ENCODE measurements at regions not wholly inside any gene's neighbourhood (a gene's known extent, or its start where the extent isn't known, plus 50 kb on each side); places are given as distances from the start of the nearest gene placed in this dataset.

- CTCF ChIA-PET (ENCODE audit: low intra/inter-chr PET ratio, low total read pairs) = interaction anchor here (0.8 to 2.1 kb wide), 4 partner anchors 132 to 258 kb away, joined by 3 to 14 read pairs (median 7); no protein-coding TSS in a partner anchor
- 47% methylated on average over 3 of the region's 6 CpGs for WGBS (ENCODE audit: low lambda C conversion rate)
- no peaks in the 10 kb centered on the region for H3K9me3 ChIP-seq (ENCODE audit: low read length)
- in situ Hi-C loops (cut with HindIII; ENCODE audit: extremely low pct_ligation_motif_present, low pct_unique_long_range_greater_than_20kb) (loop anchor here (5.0 to 10.0 kb wide), 4 partner anchors 54 to 414 kb away; no protein-coding TSS in a partner anchor), intact Hi-C loops (cut with micrococcal nuclease; ENCODE audit: unreplicated experiment) (loop anchor here (2.0 to 5.0 kb wide), 6 partner anchors 26 to 259 kb away; no protein-coding TSS in a partner anchor)
- peak overlapping the region; percentile 76 for H3K4me2 ChIP-seq (ENCODE audit: low read depth, low read length)
- H3K27me3 ChIP-seq (ENCODE audit: control insufficient read depth in 1 of 2, insufficient read depth in 2 of 2, low read length in 2 of 2) = peaks cover 0 to 3% of the 10 kb centered on the region in 2 experiments; a peak in 1 of 5 replicates
- no peaks in the 10 kb centered on the region for H3K36me3 ChIP-seq (replicated peaks in 1 of 2; ENCODE audit: control insufficient read depth in 1 of 2, insufficient read depth in 2 of 2, low read length in 2 of 2)
- H2AFZ ChIP-seq (ENCODE audit: low read length) = no peak overlapping the region
- POLR2A ChIA-PET = interaction anchor here (0.9 to 2.2 kb wide), 3 partner anchors 55 to 87 kb away, joined by 3 to 13 read pairs (median 3); no protein-coding TSS in a partner anchor
- H3K27ac ChIP-seq (ENCODE audit: extremely low read length, insufficient read depth, low read length) = peak overlapping the region; percentile 80
- H3K79me2 ChIP-seq (ENCODE audit: insufficient read depth, low read length) = no peaks in the 10 kb centered on the region
- H4K20me1 ChIP-seq (ENCODE audit: insufficient read depth, low read length) = no peaks in the 10 kb centered on the region
- BruUV-seq (replicated peaks) = no TSS peak
- peak overlapping the region; percentile 30; the same call in 1 of the 2 replicates for H3K9ac ChIP-seq (ENCODE audit: insufficient read depth, low read depth, low read length)
- peaks cover 67% of the 10 kb centered on the region for H3K4me1 ChIP-seq (ENCODE audit: insufficient read depth, low read length)
- no peak for DNase-seq (ENCODE audit: low spot score)
- FAIRE-seq = no peak
- peak; percentile 39 for ATAC-seq
- H3K4me3 ChIP-seq (replicated peaks in 1 of 3; ENCODE audit: insufficient read depth in 1 of 3, low read depth in 2 of 3, low read length in 3 of 3) = peak overlapping the region in 2 of 3 experiments; percentile 5 to 49; a peak in 2 of 6 replicates
- TF ChIP-seq, protein P1, sequence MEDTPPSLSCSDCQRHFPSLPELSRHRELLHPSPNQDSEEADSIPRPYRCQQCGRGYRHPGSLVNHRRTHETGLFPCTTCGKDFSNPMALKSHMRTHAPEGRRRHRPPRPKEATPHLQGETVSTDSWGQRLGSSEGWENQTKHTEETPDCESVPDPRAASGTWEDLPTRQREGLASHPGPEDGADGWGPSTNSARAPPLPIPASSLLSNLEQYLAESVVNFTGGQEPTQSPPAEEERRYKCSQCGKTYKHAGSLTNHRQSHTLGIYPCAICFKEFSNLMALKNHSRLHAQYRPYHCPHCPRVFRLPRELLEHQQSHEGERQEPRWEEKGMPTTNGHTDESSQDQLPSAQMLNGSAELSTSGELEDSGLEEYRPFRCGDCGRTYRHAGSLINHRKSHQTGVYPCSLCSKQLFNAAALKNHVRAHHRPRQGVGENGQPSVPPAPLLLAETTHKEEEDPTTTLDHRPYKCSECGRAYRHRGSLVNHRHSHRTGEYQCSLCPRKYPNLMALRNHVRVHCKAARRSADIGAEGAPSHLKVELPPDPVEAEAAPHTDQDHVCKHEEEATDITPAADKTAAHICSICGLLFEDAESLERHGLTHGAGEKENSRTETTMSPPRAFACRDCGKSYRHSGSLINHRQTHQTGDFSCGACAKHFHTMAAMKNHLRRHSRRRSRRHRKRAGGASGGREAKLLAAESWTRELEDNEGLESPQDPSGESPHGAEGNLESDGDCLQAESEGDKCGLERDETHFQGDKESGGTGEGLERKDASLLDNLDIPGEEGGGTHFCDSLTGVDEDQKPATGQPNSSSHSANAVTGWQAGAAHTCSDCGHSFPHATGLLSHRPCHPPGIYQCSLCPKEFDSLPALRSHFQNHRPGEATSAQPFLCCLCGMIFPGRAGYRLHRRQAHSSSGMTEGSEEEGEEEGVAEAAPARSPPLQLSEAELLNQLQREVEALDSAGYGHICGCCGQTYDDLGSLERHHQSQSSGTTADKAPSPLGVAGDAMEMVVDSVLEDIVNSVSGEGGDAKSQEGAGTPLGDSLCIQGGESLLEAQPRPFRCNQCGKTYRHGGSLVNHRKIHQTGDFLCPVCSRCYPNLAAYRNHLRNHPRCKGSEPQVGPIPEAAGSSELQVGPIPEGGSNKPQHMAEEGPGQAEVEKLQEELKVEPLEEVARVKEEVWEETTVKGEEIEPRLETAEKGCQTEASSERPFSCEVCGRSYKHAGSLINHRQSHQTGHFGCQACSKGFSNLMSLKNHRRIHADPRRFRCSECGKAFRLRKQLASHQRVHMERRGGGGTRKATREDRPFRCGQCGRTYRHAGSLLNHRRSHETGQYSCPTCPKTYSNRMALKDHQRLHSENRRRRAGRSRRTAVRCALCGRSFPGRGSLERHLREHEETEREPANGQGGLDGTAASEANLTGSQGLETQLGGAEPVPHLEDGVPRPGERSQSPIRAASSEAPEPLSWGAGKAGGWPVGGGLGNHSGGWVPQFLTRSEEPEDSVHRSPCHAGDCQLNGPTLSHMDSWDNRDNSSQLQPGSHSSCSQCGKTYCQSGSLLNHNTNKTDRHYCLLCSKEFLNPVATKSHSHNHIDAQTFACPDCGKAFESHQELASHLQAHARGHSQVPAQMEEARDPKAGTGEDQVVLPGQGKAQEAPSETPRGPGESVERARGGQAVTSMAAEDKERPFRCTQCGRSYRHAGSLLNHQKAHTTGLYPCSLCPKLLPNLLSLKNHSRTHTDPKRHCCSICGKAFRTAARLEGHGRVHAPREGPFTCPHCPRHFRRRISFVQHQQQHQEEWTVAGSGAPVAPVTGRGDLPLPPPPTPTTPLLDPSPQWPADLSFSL (CRISPR knock-in tag; IDR thresholded peaks at IDR 0.05) = no peak
- TF ChIP-seq KLF11 (CRISPR knock-in tag; IDR thresholded peaks at IDR 0.05) = no peak
- TF ChIP-seq NR2F6 (IDR thresholded peaks at IDR 0.05) = peak; percentile 10; the same call in 1 of the 2 replicates
- no peak for TF ChIP-seq NR2F6 (CRISPR knock-in tag; IDR thresholded peaks at IDR 0.05)
- 0 out of 2 replicates have a peak, but pooled peaks have one; percentile 29 for TF ChIP-seq ZNF607 (CRISPR knock-in tag; IDR thresholded peaks at IDR 0.05; ENCODE audit: borderline replicate concordance)
- 0 out of 2 replicates have a peak, but pooled peaks have one; percentile 64 for TF ChIP-seq NCOA1 (CRISPR knock-in tag; IDR thresholded peaks at IDR 0.05)
- TF ChIP-seq ZNF589 (CRISPR knock-in tag; conservative IDR thresholded peaks at IDR 0.05) = no peak
- no peak for TF ChIP-seq POLR2AphosphoS5 (IDR thresholded peaks at IDR 0.05; ENCODE audit: low read depth, low read length)
- no peak for TF ChIP-seq EZH2 (conservative IDR thresholded peaks at IDR 0.05; ENCODE audit: low read depth, low read length)
- TF ChIP-seq LCORL (IDR thresholded peaks at IDR 0.05) = no peak
- TF ChIP-seq LCORL (CRISPR knock-in tag; IDR thresholded peaks at IDR 0.05) = peak; percentile 58; the same call in 1 of the 2 replicates
- TF ChIP-seq, protein P2, sequence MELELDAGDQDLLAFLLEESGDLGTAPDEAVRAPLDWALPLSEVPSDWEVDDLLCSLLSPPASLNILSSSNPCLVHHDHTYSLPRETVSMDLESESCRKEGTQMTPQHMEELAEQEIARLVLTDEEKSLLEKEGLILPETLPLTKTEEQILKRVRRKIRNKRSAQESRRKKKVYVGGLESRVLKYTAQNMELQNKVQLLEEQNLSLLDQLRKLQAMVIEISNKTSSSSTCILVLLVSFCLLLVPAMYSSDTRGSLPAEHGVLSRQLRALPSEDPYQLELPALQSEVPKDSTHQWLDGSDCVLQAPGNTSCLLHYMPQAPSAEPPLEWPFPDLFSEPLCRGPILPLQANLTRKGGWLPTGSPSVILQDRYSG (CRISPR knock-in tag; IDR thresholded peaks at IDR 0.05) = no peak
- TF ChIP-seq CREB1 (IDR thresholded peaks at IDR 0.05) = no peak
- TF ChIP-seq CREB1 (CRISPR knock-in tag; IDR thresholded peaks at IDR 0.05) = no peak
- TF ChIP-seq ZNF766 (CRISPR knock-in tag; IDR thresholded peaks at IDR 0.05; ENCODE audit: borderline replicate concordance) = 0 out of 2 replicates have a peak, but pooled peaks have one; percentile 4
- 0 out of 2 replicates have a peak, but pooled peaks have one; percentile 4 for TF ChIP-seq ZNF343 (CRISPR knock-in tag; IDR thresholded peaks at IDR 0.05)
- no peak for TF ChIP-seq PPARG (CRISPR knock-in tag; conservative IDR thresholded peaks at IDR 0.05)
- 0 out of 2 replicates have a peak, but pooled peaks have one; percentile 9 for TF ChIP-seq ZSCAN25 (CRISPR knock-in tag; IDR thresholded peaks at IDR 0.05)
Measured at GRCh38 chr14:94680862-94681288, 68.7 kb downstream of the SERPINA3 start.

Measured in HepG2 (cell line).